C4-2B (cell line): ENCODE measurements at regions not wholly inside any gene's neighbourhood (a gene's known extent, or its start where the extent isn't known, plus 50 kb on each side); places are given as distances from the start of the nearest gene placed in this dataset.
"Not testable (repeated sequence)": the region's sequence is repeated elsewhere in the genome, so short reads cannot be mapped to it uniquely, and the experiment has no call there.

Source experiments
- H3K27ac ChIP-seq: fragments of 450-650 bp; 2 replicates; pipeline ENCODE4 v1.5.1; 2017
- CTCF ChIP-seq: fragments of 450-650 bp; conservative IDR thresholded peaks from 2 replicates; pipeline ENCODE4 v1.5.1; 2017; ENCODE audit warnings: mild to moderate bottlenecking
- ZFX ChIP-seq: fragments of 450-650 bp; IDR thresholded peaks from 2 replicates; pipeline ENCODE4 v1.6.1; 2017

- no peak for TF ChIP-seq ZFX
- no peak for TF ChIP-seq CTCF
- no peak overlapping the region for H3K27ac ChIP-seq
Observed at GRCh38 chr13:74266861-74267260, 132.7 kb upstream of the KLF12 start.

- TF ChIP-seq CTCF = no peak
- no peak for TF ChIP-seq ZFX
- no peak overlapping the region for H3K27ac ChIP-seq
Observed at GRCh38 chr13:74266309-74266708, 132.1 kb upstream of the KLF12 start.

DNA sequence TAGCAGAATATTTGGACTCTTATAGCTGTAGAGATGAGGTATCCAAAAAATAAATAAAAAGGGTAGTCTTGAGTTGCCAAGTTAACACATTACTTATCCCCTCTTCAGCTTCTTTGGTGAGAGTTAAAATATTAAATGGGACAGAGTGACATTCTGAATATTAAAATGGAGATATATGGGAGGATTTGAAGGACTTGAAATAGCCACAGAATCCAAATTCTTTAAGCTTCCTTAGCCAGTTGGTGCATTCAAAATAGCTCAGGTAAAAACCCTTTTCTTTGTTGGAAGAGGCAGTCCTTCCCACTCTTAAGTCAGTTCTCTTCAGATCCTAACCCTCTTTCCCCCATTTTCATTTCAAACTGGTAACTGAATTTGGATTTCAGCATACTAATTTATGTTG, 130.1 kb upstream of the KLF12 start:
- no peak for TF ChIP-seq ZFX
- no peak for TF ChIP-seq CTCF
- no peak overlapping the region for H3K27ac ChIP-seq

DNA sequence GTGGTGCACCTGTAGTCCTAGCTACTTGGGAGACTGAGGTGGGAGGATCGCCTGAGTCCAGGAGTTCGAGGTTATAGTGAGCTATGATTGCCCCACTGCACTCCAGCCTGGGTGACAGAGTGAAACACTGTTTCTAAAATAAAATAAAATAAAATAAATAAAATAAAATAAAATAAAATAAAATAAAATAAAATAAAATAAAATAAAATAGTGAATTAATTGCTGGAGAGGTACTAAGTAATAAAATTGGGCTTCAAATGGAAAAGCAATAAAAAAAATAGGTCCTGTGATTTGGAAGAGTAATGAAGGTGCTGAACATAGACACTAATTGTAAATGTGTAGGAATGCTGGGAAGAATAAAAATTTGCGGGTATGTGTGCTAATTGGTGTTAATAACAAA, 126.2 kb upstream of the KLF12 start:
- not testable (repeated sequence) for H3K27ac ChIP-seq

DNA sequence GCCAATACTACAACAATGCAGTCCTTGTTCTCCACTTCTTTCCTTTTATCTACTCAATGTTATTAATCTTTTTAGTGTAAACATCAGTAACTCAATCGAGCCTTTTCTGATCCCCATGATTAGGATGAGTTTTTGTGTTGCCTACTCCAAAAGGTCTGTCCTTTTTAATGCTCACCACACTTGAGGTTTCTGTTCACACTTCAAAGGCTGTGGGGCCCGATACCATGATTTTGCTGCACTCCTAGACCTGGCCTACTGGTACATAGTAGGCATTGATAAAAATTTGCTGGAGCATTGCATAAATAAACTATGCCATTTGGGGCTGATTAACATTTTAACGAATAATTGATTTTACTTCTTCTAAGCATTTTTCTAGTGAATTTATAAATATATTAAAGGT, 125.4 kb upstream of the KLF12 start:
- TF ChIP-seq ZFX = no peak
- no peak for TF ChIP-seq CTCF
- H3K27ac ChIP-seq = no peak overlapping the region

DNA sequence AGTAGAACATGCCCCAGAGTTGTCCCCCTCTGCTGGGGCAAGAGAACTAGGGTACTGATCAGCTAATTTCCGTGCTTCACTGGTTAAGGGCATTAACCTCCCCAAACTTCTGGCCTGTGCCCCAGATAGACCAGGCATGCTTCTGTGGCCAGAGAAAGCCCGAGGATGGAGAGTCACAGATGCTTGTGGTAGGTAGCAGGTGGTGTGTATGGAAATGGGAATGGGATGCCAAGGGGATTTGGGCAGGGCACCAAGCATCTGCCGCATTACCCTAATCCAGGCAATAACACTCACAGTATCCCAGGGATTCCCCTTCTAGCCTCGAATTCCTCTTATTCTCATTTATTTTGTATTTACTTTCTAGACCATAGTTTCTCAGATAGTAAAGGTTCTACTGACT, 124.8 kb upstream of the KLF12 start:
- H3K27ac ChIP-seq = no peak overlapping the region
- no peak for TF ChIP-seq ZFX
- TF ChIP-seq CTCF = no peak

- no peak overlapping the region for H3K27ac ChIP-seq
- no peak for TF ChIP-seq CTCF
- TF ChIP-seq ZFX = no peak
Observed at GRCh38 chr13:74256969-74257368, 122.8 kb upstream of the KLF12 start.

GRCh38 chr13:74253161-74253560, 119.0 kb upstream of the KLF12 start:
- H3K27ac ChIP-seq = no peak overlapping the region

More at GRCh38 chr13:74253161-74253560, 119.0 kb upstream of the KLF12 start:
- TF ChIP-seq ZFX (no peak), CTCF (no peak)
